H1 (cell line): ENCODE measurements at regions not wholly inside any gene's neighbourhood (a gene's known extent, or its start where the extent isn't known, plus 50 kb on each side); places are given as distances from the start of the nearest gene placed in this dataset.

ENCODE experiments used
- ATF2 ChIP-seq: IDR thresholded peaks from 2 replicates; pipeline ENCODE4 v1.6.1; 2012; ENCODE audit warnings: low read length, inconsistent platforms

GRCh38 chr3:5951026-5951425, 763.5 kb downstream of the EDEM1 start (continued):
- TF ChIP-seq ATF2, result no peak
